Fibroblast of gingiva (primary cell): ENCODE measurements at regions not wholly inside any gene's neighbourhood (a gene's known extent, or its start where the extent isn't known, plus 50 kb on each side); places are given as distances from the start of the nearest gene placed in this dataset.

ENCODE experiments used
- DNase-seq: peaks from one replicate; pipeline ENCODE4 v3.0.0-alpha.2; 2011; ENCODE audit warnings: low read depth

- no peak for DNase-seq
Observed at GRCh38 chr2:4579977-4580376, 876.6 kb downstream of the DCDC2C start.

GRCh38 chr2:4585057-4585635 lies 881.8 kb downstream of the DCDC2C start:
- no peak for DNase-seq

GRCh38 chr2:4588606-4589005 lies 885.2 kb downstream of the DCDC2C start:
- no peak for DNase-seq

GRCh38 chr2:4591261-4591660 lies 887.9 kb downstream of the DCDC2C start:
- no peak for DNase-seq

GRCh38 chr2:4597400-4597799 lies 894.0 kb downstream of the DCDC2C start:
- DNase-seq: no peak

- no peak for DNase-seq
Observed at GRCh38 chr2:4604767-4605166, 901.4 kb downstream of the DCDC2C start.

GRCh38 chr2:4618141-4618540 lies 914.8 kb downstream of the DCDC2C start:
- no peak for DNase-seq

GRCh38 chr2:4618630-4619228 lies 915.4 kb downstream of the DCDC2C start:
- no peak for DNase-seq

- no peak for DNase-seq
Observed at GRCh38 chr2:4628998-4629501, 925.7 kb downstream of the DCDC2C start.

- no peak for DNase-seq
Observed at GRCh38 chr2:4635289-4635688, 931.9 kb downstream of the DCDC2C start.

- no peak for DNase-seq
Observed at GRCh38 chr2:4653991-4654390, 950.6 kb downstream of the DCDC2C start.

GRCh38 chr2:4656326-4656725 lies 953.0 kb downstream of the DCDC2C start:
- no peak for DNase-seq

- no peak for DNase-seq
Observed at GRCh38 chr2:4662161-4662779, 958.9 kb downstream of the DCDC2C start.

GRCh38 chr2:4668381-4668780 lies 965.0 kb downstream of the DCDC2C start:
- no peak for DNase-seq

GRCh38 chr2:4670331-4670730 lies 967.0 kb downstream of the DCDC2C start:
- DNase-seq: no peak

GRCh38 chr2:4673025-4673489 lies 969.7 kb downstream of the DCDC2C start:
- DNase-seq: no peak

GRCh38 chr2:4674007-4674406 lies 970.6 kb downstream of the DCDC2C start:
- no peak for DNase-seq

GRCh38 chr2:4675295-4675694 lies 971.9 kb downstream of the DCDC2C start:
- DNase-seq: no peak

GRCh38 chr2:4678927-4679326 lies 975.6 kb downstream of the DCDC2C start:
- DNase-seq: no peak

- no peak for DNase-seq
Observed at GRCh38 chr2:4679391-4679790, 976.0 kb downstream of the DCDC2C start.

- DNase-seq: no peak
Observed at GRCh38 chr2:4684921-4685320, 981.5 kb downstream of the DCDC2C start.

- DNase-seq: no peak
Observed at GRCh38 chr2:4690913-4691312, 987.5 kb downstream of the DCDC2C start.

GRCh38 chr2:4693266-4693665 lies 989.9 kb downstream of the DCDC2C start:
- no peak for DNase-seq
